OCI-LY3 (cell line): ENCODE measurements at regions not wholly inside any gene's neighbourhood (a gene's known extent, or its start where the extent isn't known, plus 50 kb on each side); places are given as distances from the start of the nearest gene placed in this dataset.

Experiments
- H2AFZ ChIP-seq: fragments of 200-600, 300-600 bp; shearing (Covaris generic); 2 replicates; pipeline ENCODE4 v1.6.0; 2014; ENCODE audit warnings: antibody characterized with exemption, low read depth, low read length
- H3K27ac ChIP-seq: fragments of 200-600, 300-600 bp; sonication (generic); 2 replicates; pipeline ENCODE4 v1.5.1; 2014; ENCODE audit warnings: mild to moderate bottlenecking, low read length, moderate library complexity, mixed read lengths
- H3K27me3 ChIP-seq: fragments of 200-600, 300-600 bp; sonication (generic); 2 replicates; pipeline ENCODE4 v1.6.1; 2014; ENCODE audit warnings: low read depth, low read length, mixed read lengths
- H3K36me3 ChIP-seq: fragments of 200-600, 300-600 bp; sonication (generic); replicated peaks from 2 replicates; pipeline ENCODE3; 2014; ENCODE audit warnings: low read depth, low read length, mixed read lengths
- H3K4me1 ChIP-seq: fragments of 300-600, 200-600 bp; sonication (generic); 2 replicates; pipeline ENCODE4 v1.6.1; 2014; ENCODE audit warnings: low read length, mixed read lengths
- H3K4me2 ChIP-seq: fragments of 200-600, 300-600 bp; sonication (generic); 2 replicates; pipeline ENCODE4 v1.6.1; 2014; ENCODE audit warnings: low read length, mixed read lengths
- H3K4me3 ChIP-seq: fragments of 300-600, 200-600 bp; sonication (generic); 2 replicates; pipeline ENCODE4 v1.5.1; 2014; ENCODE audit warnings: antibody characterized with exemption, mild to moderate bottlenecking, low read length, moderate library complexity
- H3K79me2 ChIP-seq: fragments of 300-600, 200-600 bp; shearing (Covaris generic); 2 replicates; pipeline ENCODE4 v1.6.1; 2014; ENCODE audit warnings: mild to moderate bottlenecking, low read length, mixed read lengths
- H3K9ac ChIP-seq: fragments of 300-600, 200-600 bp; shearing (Covaris generic); 2 replicates; pipeline ENCODE4 v1.6.0; 2014; ENCODE audit warnings: mild to moderate bottlenecking, low read length, moderate library complexity
- H3K9me3 ChIP-seq: fragments of 200-600, 300-600 bp; shearing (Covaris generic); 2 replicates; pipeline ENCODE4 v1.6.1; 2014; ENCODE audit warnings: low read length, mixed read lengths; ENCODE audit not compliant: insufficient read depth
- H4K20me1 ChIP-seq: fragments of 200-600, 300-600 bp; sonication (generic); 2 replicates; pipeline ENCODE4 v1.6.1; 2016; ENCODE audit warnings: low read length, mixed read lengths; ENCODE audit not compliant: insufficient read depth
- CTCF ChIP-seq: fragments of 200-600, 300-600 bp; sonication (generic); IDR thresholded peaks from 2 replicates; pipeline ENCODE4 v1.5.1; 2014; ENCODE audit warnings: antibody characterized with exemption, low read length, low read depth
- EZH2phosphoT487 ChIP-seq: fragments of 200-600 bp; shearing (Covaris generic); IDR thresholded peaks from 2 replicates; pipeline ENCODE4 v1.6.1; 2018; ENCODE audit warnings: antibody characterized with exemption, mixed run types, low read depth

DNA sequence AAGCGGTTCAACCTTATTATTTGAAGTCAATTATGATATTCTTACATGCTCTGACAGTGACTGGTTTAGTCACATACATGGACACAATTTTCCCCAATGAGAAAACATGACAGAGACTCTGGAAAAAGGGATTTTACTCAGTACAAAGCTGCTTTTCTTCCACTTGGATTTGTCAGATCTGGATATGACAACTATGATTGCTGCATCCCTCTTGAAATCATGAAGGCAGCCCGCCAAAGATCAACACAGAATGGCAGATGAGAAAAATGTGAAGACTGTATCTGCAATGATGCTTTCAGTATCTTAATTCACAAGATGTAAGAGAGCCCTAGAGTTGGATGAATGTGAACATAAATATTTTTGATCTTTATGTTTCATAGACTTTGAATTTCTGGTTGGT, 439.6 kb downstream of the CDH8 start:
- Histone ChIP-seq H3K27me3 (no peaks in the 10 kb centered on the region), H3K36me3 (no peaks in the 10 kb centered on the region), H3K9ac (no peak overlapping the region), H3K4me1 (no peaks in the 10 kb centered on the region), H3K27ac (no peak overlapping the region), H3K4me3 (no peak overlapping the region), H4K20me1 (no peaks in the 10 kb centered on the region), H2AFZ (no peak overlapping the region), H3K9me3 (no peaks in the 10 kb centered on the region), H3K4me2 (no peak overlapping the region), H3K79me2 (no peaks in the 10 kb centered on the region)
- no peak for TF ChIP-seq CTCF
- TF ChIP-seq EZH2phosphoT487, result no peak

GRCh38 chr16:61595605-61596004, 440.6 kb downstream of the CDH8 start:
- Histone ChIP-seq H3K27ac (no peak overlapping the region), H3K27me3 (no peaks in the 10 kb centered on the region), H3K4me3 (no peak overlapping the region), H3K9ac (no peak overlapping the region), H2AFZ (no peak overlapping the region), H3K4me1 (no peaks in the 10 kb centered on the region), H4K20me1 (no peaks in the 10 kb centered on the region), H3K36me3 (no peaks in the 10 kb centered on the region), H3K4me2 (no peak overlapping the region), H3K9me3 (no peaks in the 10 kb centered on the region), H3K79me2 (no peaks in the 10 kb centered on the region)
- TF ChIP-seq CTCF (no peak), EZH2phosphoT487 (no peak)

DNA sequence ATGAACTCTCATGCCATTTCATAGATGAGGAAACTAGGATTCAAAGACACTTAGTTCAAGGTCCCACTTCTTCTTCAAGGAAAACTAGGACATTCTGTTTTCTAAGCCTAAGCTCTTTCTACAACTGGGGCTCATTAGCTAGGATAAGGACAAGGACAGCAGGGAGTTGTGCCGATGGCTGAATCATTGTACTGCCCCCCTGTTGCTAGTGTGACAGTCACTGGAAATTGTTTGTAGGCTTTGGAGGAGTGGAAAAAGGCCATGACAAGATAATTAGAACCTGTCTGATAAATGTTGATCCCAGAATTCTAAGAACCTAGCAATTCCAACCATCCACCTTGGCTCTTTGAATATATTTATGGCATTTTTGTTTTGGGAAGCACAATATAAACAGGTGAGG, 445.7 kb downstream of the CDH8 start:
- Histone ChIP-seq H3K27ac (no peak overlapping the region), H3K4me3 (no peak overlapping the region), H3K79me2 (no peaks in the 10 kb centered on the region), H4K20me1 (no peaks in the 10 kb centered on the region), H3K9ac (no peak overlapping the region), H3K4me1 (no peaks in the 10 kb centered on the region), H3K9me3 (no peaks in the 10 kb centered on the region), H3K27me3 (no peaks in the 10 kb centered on the region), H2AFZ (no peak overlapping the region), H3K36me3 (no peaks in the 10 kb centered on the region), H3K4me2 (no peak overlapping the region)
- TF ChIP-seq EZH2phosphoT487 (no peak), CTCF (no peak)

GRCh38 chr16:61587526-61587925, 448.7 kb downstream of the CDH8 start:
- H3K9me3 ChIP-seq, result no peaks in the 10 kb centered on the region
- no peak overlapping the region for H3K27ac ChIP-seq
- no peaks in the 10 kb centered on the region for H3K4me1 ChIP-seq
- no peak overlapping the region for H2AFZ ChIP-seq
- no peaks in the 10 kb centered on the region for H3K27me3 ChIP-seq
- no peaks in the 10 kb centered on the region for H4K20me1 ChIP-seq
- TF ChIP-seq EZH2phosphoT487 (no peak), CTCF (no peak)
- H3K9ac ChIP-seq, result no peak overlapping the region
- H3K36me3 ChIP-seq, result no peaks in the 10 kb centered on the region
- no peaks in the 10 kb centered on the region for H3K79me2 ChIP-seq
- no peak overlapping the region for H3K4me2 ChIP-seq
- H3K4me3 ChIP-seq, result no peak overlapping the region
